Posterior cingulate gyrus (tissue), 11 donors: ENCODE measurements at regions not wholly inside any gene's neighbourhood (a gene's known extent, or its start where the extent isn't known, plus 50 kb on each side); places are given as distances from the start of the nearest gene placed in this dataset.
A peak's percentile ranks its signal among the peaks of the same experiment; 100 is the strongest.
"Not testable (repeated sequence)": the region's sequence is repeated elsewhere in the genome, so short reads cannot be mapped to it uniquely, and the experiment has no call there.

ENCODE experiments used
- DNase-seq, 10 donors: peaks; one replicate each; pipeline versions ENCODE4 v3.0.0 to v3.0.0-alpha.2; 2020 to 2021; ENCODE audit warnings: mixed read lengths in 3 of 10
- intact Hi-C: fragments of 100-400 bp; cut with DNase I; formaldehyde crosslinking; loops from one replicate; pipeline ENCODE4 v1.15.1; 2023

DNA sequence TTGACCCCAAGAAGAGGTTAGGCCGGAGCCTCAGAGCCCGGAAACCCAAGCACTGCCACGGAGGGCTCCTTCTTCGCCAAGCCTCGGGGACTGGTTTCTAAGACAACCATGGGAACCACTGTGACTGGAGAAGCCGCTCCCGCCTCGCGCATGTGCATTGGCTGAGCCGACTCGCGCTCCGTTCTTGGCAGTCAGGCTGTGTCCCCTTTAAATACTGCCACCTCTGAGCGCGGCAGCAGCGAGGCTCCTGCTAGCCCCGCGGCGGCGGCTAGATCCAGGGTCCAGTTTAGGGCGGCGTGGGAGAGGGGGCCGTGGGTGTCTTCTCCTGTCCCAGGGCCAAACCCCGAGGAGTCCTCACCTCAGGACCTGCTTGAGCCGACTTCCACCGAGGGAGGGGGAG, 457.1 kb upstream of the ZNG1F start:
- peak in 1 of 10 donors; percentile 68 for DNase-seq
- intact Hi-C loops: not testable (repeated sequence)

DNA sequence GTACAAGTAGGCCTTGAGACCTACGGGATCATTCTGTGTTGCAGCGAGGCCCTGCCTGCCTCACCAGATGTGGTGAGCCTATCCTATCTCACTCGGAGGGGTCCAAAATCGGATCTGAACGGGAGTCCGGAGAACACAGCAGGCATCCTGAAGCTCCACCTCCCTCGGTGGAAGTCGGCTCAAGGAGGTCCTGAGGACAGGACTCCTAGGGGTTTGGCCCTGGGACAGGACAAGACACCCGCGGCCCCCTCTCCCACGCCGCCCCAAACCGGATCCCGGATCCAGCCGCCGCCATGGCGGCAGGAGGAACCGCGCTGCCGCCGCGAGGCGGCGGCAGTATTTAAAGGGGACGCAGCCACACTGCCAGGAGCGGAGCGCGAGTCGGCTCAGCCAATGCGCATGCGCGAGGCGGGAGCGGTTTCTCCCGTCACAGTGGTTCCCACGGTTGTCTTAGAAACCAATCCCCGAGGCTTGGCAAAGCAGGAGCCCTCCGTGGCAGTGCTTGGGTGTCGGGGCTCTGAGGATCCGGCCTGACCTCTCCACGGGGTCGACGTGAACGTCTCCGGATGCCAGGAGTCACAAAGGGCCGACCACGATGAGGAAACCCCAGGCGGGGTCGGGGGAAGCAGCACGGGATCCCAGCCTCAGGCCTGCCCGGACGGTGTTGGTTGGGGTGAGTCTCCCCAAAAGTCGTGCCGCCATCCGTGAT, 454.6 kb upstream of the ZNG1F start:
- peak in 8 of 10 donors; percentile 53 to 94 (median 78) for DNase-seq
- intact Hi-C loops: not testable (repeated sequence)

DNA sequence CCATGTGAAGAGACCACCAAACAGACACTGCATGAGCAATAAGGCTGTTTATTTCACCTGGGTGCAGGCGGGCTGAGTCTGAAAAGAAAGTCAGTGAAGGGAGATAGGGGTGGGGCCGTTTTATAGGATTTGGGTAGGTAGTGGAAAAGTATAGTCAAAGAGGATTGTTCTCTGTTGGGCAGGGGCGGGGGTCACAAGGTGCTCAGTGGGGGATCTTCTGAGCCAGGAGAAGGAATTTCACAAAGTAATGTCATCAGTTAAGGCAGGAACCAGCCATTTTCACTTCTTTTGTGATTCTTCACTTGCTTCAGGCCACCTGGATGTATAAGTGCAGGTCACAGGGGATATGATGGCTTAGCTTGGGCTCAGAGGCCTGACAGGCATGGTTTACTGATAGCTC, 444.6 kb upstream of the ZNG1F start:
- intact Hi-C loops, DNase-seq: not testable (repeated sequence)

DNA sequence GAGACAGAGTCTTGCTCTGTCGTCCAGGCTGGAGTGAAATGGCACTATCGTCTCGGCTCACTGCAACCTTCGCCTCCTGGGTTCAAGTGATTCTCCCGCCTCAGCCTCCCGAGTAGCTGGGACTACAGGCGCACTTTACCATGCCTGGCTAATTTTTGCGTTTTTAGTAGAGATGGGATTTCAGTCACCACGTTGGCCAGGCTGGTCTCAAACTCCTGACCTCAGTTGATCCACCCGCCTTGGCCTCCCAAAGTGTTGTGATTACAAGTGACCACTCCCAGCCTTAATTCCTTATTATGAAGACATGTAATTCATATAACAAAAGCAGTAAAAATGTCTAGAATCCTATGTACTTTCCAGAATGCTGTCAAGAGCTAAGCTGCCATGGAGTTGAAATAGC, 434.5 kb upstream of the ZNG1F start:
- intact Hi-C loops: not testable (repeated sequence)
- DNase-seq: peak in 1 of 10 donors; percentile 50

DNA sequence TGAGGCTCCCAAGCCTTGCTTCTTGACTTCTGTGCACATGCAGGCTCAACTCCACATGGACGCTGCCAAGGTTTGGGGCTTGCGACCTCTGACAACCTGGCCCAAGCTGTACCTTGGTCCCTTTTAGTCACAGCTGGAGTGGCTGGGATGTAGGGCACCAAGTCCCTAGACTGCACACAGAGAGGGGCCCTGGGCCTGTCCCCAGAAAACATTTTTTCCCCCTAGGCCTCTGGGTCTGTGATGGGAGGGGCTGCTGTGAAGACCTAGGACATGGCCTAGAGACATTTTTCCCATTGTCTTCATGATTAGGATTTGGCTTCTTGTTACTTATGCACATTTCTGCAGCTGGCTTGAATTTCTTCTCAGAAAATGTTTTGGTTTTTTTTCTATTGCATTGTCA, 430.1 kb upstream of the ZNG1F start:
- peak in 1 of 10 donors; percentile 75 for DNase-seq
- intact Hi-C loops: not testable (repeated sequence)

DNA sequence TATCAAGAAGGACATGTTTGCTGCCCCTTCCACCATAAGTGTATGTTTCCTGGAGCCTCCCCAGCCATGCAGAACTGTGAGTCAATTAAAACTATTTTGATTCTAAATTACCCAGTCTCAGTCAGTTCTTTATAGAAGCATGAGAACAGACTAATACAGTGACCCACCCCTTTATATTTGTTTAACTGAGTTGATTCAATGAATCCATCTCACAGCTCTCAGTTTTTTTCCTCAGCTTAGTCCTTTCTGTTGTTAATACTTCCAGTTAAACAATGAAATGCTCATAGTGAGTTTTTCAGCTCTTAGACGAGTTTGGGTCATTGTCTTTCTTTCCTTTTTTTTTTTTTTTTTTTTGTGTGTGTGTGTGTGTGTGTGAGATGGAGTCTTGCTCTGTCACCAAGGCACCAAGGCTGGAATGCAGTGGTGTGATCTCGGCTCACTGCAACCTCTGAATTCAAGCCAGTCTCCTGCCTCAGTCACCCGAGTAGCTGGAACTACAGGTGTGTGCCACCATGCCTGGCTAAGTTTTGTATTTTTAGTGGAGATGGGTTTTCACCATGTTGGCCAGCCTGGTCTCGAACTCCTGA, 417.9 kb upstream of the ZNG1F start:
- intact Hi-C loops, DNase-seq: not testable (repeated sequence)

DNA sequence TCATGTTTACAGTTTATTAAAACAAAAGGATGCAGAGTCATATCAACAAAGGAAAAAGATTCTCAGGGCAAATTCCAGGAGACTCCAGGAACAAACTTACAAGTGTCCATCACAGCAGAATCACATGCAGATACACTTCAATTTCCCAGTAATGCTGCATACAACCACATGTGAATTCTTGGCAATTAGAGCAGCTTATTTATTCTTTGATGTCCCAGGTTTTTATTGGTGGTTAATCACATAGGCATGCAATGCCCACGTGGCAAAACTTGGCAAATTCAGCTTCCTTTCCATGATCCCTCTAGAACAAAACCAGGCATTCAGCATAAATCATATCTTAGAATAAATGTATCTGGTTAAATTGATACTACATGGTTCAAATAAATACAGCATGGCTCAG, 376.5 kb upstream of the ZNG1F start:
- intact Hi-C loops, DNase-seq: not testable (repeated sequence)
